ENCODE measurements at regions not wholly inside any gene's neighbourhood (a gene's known extent, or its start where the extent isn't known, plus 50 kb on each side); places are given as distances from the start of the nearest gene placed in this dataset.

GRCh38 chr10:21090609-21091082 is 193.5 kb upstream of the NEBL start:
- no peak for TF ChIP-seq MAX (IDR thresholded peaks at IDR 0.05)
- TF ChIP-seq EGR1 (IDR thresholded peaks at IDR 0.05), result no peak
- no peak for TF ChIP-seq TAF1 (IDR thresholded peaks at IDR 0.05; ENCODE audit: low read depth)
- TF ChIP-seq NFIC (IDR thresholded peaks at IDR 0.05), result no peak
- no peak for TF ChIP-seq TEAD4 (IDR thresholded peaks at IDR 0.05)
- no peak for TF ChIP-seq CREB1 (IDR thresholded peaks at IDR 0.05; ENCODE audit: low read depth)
- no peak for TF ChIP-seq CEBPB (IDR thresholded peaks at IDR 0.05)
- TF ChIP-seq EP300 (IDR thresholded peaks at IDR 0.05; ENCODE audit: borderline replicate concordance), result no peak
- no peak for TF ChIP-seq YY1 (IDR thresholded peaks at IDR 0.05; ENCODE audit: low read depth)
- TF ChIP-seq REST (IDR thresholded peaks at IDR 0.05; ENCODE audit: low read depth), result no peak
- no peak for TF ChIP-seq RAD21 (IDR thresholded peaks at IDR 0.05; ENCODE audit: low read depth)
- no peak for TF ChIP-seq USF1 (IDR thresholded peaks at IDR 0.05)

Data from Ishikawa (cell line).